Right lobe of liver (tissue), 6 donors: ENCODE measurements at regions not wholly inside any gene's neighbourhood (a gene's known extent, or its start where the extent isn't known, plus 50 kb on each side); places are given as distances from the start of the nearest gene placed in this dataset.

Experiments
- ATAC-seq, 4 donors: fragments of 200-7000 bp; cut with Tn5 transposase; one replicate each; pipeline ENCODE4 v1.9.1; 2020; ENCODE audit warnings: mild to moderate bottlenecking in 4 of 4, moderate library complexity in 4 of 4
- DNase-seq, 3 donors: peaks; one replicate each; pipeline ENCODE4 v3.0.0-alpha.2; 2020
- H3K27ac ChIP-seq, 3 donors: fragments of 200-600 bp; one replicate each; pipeline ENCODE4 v1.8.0; 2022
- H3K27me3 ChIP-seq, 2 donors: fragments of 200-600 bp; one replicate each; pipeline ENCODE4 v1.8.0; 2022
- H3K36me3 ChIP-seq, 4 donors: fragments of 200-600 bp; sonication (generic) in 1 of 4; one replicate each; pipeline versions ENCODE4 v1.5.1 to v1.8.0; 2017 to 2022; ENCODE audit warnings: control low read depth in 1 of 4
- H3K4me1 ChIP-seq, 4 donors: fragments of 200-600 bp; sonication (generic) in 1 of 4; one replicate each; pipeline versions ENCODE4 v1.5.1 to v1.8.0; 2017 to 2022; ENCODE audit warnings: control low read depth in 1 of 4
- H3K4me3 ChIP-seq, 3 donors: fragments of 200-600 bp; one replicate each; pipeline ENCODE4 v1.8.0; 2022
- H3K9me3 ChIP-seq, 4 donors: fragments of 200-600 bp; sonication (generic) in 1 of 4; one replicate each; pipeline versions ENCODE4 v1.5.1 to v1.8.0; 2017 to 2022; ENCODE audit warnings: control low read depth in 1 of 4
- POLR2A ChIP-seq: fragments of 450-650 bp; IDR thresholded peaks from one replicate; pipeline ENCODE4 v1.6.1; 2017; ENCODE audit warnings: antibody characterized with exemption, mild to moderate bottlenecking
- WGBS: methylation state at CpG from one replicate; pipeline ENCODE4 v1.1.6; 2018; ENCODE audit warnings: low coverage, low lambda C conversion rate; ENCODE audit not compliant: insufficient coverage; ENCODE audit errors: missing lambda C conversion rate; 5-methylcytosine and 5-hydroxymethylcytosine counted together
- intact Hi-C, 2 donors: fragments of 100-400 bp; cut with DNase I; formaldehyde crosslinking; loops; one replicate each; pipeline versions ENCODE4 v1.11.2 to v1.14.1; 2022
- TF ChIP-seq, protein P1 (sequence below), 4 donors: fragments of 200-600 bp in 3 of 4; fragments of 450-650 bp in 1 of 4; IDR thresholded peaks; one replicate each; pipeline versions ENCODE4 v1.5.1 to v1.8.0; 2016 to 2022; ENCODE audit warnings: antibody characterized with exemption in 4 of 4, mild to moderate bottlenecking in 2 of 4
- donor health status: DM: no; HTN: yes; CAD: no.
- donor health status: DM: no; HTN: no; CAD: no.
- donor health status: DM: no; HTN: no; CAD: no.
- donor health status: DM: no; HTN: yes; CAD: no.
- donor health status: DM: no; HTN: yes; CAD: no.

DNA sequence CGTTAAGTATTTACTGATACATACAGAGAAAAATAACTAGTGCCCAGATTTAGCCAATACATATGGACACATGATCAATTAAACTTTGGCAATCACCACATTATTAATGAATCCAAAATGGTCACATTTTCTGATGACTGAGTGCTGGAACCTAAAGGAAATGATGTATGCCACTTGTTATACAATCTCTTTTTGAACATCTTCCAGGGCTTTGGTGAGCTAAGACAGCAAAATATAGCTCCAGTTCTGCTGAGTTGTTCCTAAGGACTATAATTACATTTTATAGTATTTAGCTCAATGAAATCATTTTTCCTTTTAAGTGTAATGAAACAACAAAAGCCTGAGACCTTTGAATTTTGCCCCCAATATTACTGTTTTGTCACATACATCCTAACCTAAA is 329.1 kb upstream of the ATP2B1 start:
- ATAC-seq, result no peak
- 53% methylated on average over 1 of the region's 1 CpG for WGBS

DNA sequence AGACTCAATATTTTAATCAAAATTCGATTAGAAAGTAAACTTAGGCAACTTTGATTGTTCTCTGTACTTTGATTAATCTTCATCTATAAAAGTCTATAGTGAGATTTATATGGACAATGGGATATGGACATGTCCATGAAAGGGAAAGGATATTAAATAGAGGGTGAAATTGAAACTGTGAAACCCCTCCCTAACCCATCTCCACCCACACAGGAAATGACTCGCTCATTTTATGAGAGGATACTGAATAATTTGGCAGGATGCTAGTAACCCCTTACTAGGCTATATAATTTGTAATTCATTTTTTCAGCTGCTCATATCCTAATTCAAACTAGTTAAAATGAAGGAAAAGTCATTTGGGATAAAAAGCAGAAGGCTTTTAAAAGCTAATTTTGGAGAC is 328.0 kb upstream of the ATP2B1 start:
- no peak for ATAC-seq

More for the DNA sequence above, 329.1 kb upstream of the ATP2B1 start:
- no peak for TF ChIP-seq POLR2A
- TF ChIP-seq, protein P1, sequence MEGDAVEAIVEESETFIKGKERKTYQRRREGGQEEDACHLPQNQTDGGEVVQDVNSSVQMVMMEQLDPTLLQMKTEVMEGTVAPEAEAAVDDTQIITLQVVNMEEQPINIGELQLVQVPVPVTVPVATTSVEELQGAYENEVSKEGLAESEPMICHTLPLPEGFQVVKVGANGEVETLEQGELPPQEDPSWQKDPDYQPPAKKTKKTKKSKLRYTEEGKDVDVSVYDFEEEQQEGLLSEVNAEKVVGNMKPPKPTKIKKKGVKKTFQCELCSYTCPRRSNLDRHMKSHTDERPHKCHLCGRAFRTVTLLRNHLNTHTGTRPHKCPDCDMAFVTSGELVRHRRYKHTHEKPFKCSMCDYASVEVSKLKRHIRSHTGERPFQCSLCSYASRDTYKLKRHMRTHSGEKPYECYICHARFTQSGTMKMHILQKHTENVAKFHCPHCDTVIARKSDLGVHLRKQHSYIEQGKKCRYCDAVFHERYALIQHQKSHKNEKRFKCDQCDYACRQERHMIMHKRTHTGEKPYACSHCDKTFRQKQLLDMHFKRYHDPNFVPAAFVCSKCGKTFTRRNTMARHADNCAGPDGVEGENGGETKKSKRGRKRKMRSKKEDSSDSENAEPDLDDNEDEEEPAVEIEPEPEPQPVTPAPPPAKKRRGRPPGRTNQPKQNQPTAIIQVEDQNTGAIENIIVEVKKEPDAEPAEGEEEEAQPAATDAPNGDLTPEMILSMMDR (IDR thresholded peaks at IDR 0.05), result no peak
- no peaks in the 10 kb centered on the region for H3K27me3 ChIP-seq
- no peaks in the 10 kb centered on the region for H3K36me3 ChIP-seq
- H3K4me1 ChIP-seq, result no peaks in the 10 kb centered on the region
- DNase-seq, result no peak
- no peak overlapping the region for H3K4me3 ChIP-seq
- H3K9me3 ChIP-seq, result no peaks in the 10 kb centered on the region
- H3K27ac ChIP-seq, result no peak overlapping the region
- intact Hi-C loops, result no loop called here

GRCh38 chr12:90030726-90031125 is 322.1 kb upstream of the ATP2B1 start:
- no peaks in the 10 kb centered on the region for H3K27me3 ChIP-seq
- no peaks in the 10 kb centered on the region for H3K9me3 ChIP-seq
- no peaks in the 10 kb centered on the region for H3K4me1 ChIP-seq
- no peaks in the 10 kb centered on the region for H3K36me3 ChIP-seq
- intact Hi-C loops, result no loop called here
- ATAC-seq (no peak), DNase-seq (no peak)
- H3K4me3 ChIP-seq, result no peak overlapping the region
- no peak for TF ChIP-seq POLR2A
- TF ChIP-seq, protein P1 (IDR thresholded peaks at IDR 0.05), result no peak
- no peak overlapping the region for H3K27ac ChIP-seq

More for the DNA sequence above, 328.0 kb upstream of the ATP2B1 start:
- H3K36me3 ChIP-seq, result no peaks in the 10 kb centered on the region
- intact Hi-C loops, result no loop called here
- TF ChIP-seq POLR2A, result no peak
- TF ChIP-seq, protein P1 (IDR thresholded peaks at IDR 0.05), result no peak
- WGBS, result 19% methylated on average over 2 of the region's 2 CpGs
- H3K4me3 ChIP-seq, result no peak overlapping the region
- DNase-seq, result no peak
- H3K9me3 ChIP-seq, result no peaks in the 10 kb centered on the region
- no peaks in the 10 kb centered on the region for H3K27me3 ChIP-seq
- H3K4me1 ChIP-seq, result no peaks in the 10 kb centered on the region
- no peak overlapping the region for H3K27ac ChIP-seq

GRCh38 chr12:90029317-90029716 is 320.7 kb upstream of the ATP2B1 start:
- 63% methylated on average over 2 of the region's 2 CpGs for WGBS
- H3K36me3 ChIP-seq, result no peaks in the 10 kb centered on the region
- no peak for DNase-seq
- TF ChIP-seq, protein P1 (IDR thresholded peaks at IDR 0.05), result no peak
- TF ChIP-seq POLR2A, result no peak
- no peak overlapping the region for H3K4me3 ChIP-seq
- H3K27me3 ChIP-seq, result no peaks in the 10 kb centered on the region
- H3K27ac ChIP-seq, result no peak overlapping the region
- H3K4me1 ChIP-seq, result no peaks in the 10 kb centered on the region
- H3K9me3 ChIP-seq, result no peaks in the 10 kb centered on the region
- intact Hi-C loops, result no loop called here
- ATAC-seq, result no peak

DNA sequence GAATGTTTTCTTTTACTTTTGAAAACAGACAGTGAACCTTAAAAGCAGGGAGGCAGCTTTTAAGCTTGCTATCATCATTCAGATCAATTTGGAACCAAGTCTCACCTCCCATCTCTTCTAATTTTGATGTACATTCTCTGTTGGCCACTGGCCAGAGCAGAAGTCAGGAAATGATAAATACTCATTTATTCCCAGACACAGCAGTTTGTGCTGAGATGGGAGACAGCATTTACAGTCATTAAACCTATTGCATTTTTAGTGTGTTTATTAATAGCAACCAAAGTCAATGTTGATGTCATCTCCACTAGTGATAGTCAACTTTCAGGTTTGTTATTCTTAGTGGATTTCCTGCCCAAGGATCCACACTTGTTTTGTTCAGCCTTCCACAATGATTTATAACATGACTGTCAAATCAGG is 320.0 kb upstream of the ATP2B1 start:
- no peak overlapping the region for H3K4me3 ChIP-seq
- H3K9me3 ChIP-seq, result no peaks in the 10 kb centered on the region
- no peaks in the 10 kb centered on the region for H3K27me3 ChIP-seq
- TF ChIP-seq, protein P1 (IDR thresholded peaks at IDR 0.05), result no peak
- no peak for TF ChIP-seq POLR2A
- no peak for ATAC-seq
- no peaks in the 10 kb centered on the region for H3K4me1 ChIP-seq
- intact Hi-C loops, result no loop called here
- no peaks in the 10 kb centered on the region for H3K36me3 ChIP-seq
- DNase-seq, result no peak
- no peak overlapping the region for H3K27ac ChIP-seq
